HEK293T (cell line): ENCODE measurements at regions not wholly inside any gene's neighbourhood (a gene's known extent, or its start where the extent isn't known, plus 50 kb on each side); places are given as distances from the start of the nearest gene placed in this dataset.

Experiments used
- ELF4 ChIP-seq: fragments of 450-650 bp; IDR thresholded peaks from 2 replicates; pipeline ENCODE4 v1.6.1; 2017; ENCODE audit warnings: antibody characterized with exemption
- HDGF ChIP-seq: fragments of 450-650 bp; IDR thresholded peaks from 2 replicates; pipeline ENCODE4 v1.6.1; 2017; ENCODE audit warnings: antibody characterized with exemption, borderline replicate concordance

GRCh38 chr2:228669690-228670089, 488.2 kb upstream of the SPHKAP start:
- no peak for TF ChIP-seq ELF4
- no peak for TF ChIP-seq HDGF
